ENCODE measurements at regions not wholly inside any gene's neighbourhood (a gene's known extent, or its start where the extent isn't known, plus 50 kb on each side); places are given as distances from the start of the nearest gene placed in this dataset.

GRCh38 chr6:14398953-14399352 is 281.4 kb downstream of the CD83 start (continued):
- TF ChIP-seq PRDM15 (CRISPR knock-in tag; IDR thresholded peaks at IDR 0.05) (no peak), NR3C1 (CRISPR knock-in tag; conservative IDR thresholded peaks at IDR 0.05; ENCODE audit: low read depth) (no peak), GABPB1 (CRISPR knock-in tag; IDR thresholded peaks at IDR 0.05) (no peak)
- TF ChIP-seq, protein P1, sequence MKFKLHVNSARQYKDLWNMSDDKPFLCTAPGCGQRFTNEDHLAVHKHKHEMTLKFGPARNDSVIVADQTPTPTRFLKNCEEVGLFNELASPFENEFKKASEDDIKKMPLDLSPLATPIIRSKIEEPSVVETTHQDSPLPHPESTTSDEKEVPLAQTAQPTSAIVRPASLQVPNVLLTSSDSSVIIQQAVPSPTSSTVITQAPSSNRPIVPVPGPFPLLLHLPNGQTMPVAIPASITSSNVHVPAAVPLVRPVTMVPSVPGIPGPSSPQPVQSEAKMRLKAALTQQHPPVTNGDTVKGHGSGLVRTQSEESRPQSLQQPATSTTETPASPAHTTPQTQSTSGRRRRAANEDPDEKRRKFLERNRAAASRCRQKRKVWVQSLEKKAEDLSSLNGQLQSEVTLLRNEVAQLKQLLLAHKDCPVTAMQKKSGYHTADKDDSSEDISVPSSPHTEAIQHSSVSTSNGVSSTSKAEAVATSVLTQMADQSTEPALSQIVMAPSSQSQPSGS (CRISPR knock-in tag; IDR thresholded peaks at IDR 0.05; ENCODE audit: borderline replicate concordance, low read depth): no peak

DNA sequence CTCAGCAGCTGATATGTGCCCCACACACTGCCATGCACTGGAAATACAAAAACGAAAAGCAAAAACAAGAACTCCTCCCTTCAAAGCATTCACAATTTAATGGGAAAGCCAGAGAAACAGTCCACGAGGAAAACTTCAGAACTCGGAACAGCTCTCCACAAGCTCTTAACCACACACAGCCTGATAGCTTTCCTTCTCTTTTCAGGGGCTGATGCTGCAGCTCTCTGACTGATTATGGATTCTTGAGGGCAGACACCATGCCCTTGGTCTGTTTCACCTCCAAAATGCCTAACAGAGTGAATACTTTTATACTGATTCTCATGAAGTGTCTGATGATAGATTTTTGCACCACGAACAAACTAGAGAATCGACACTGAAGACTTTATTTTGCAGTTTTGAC is 282.1 kb downstream of the CD83 start:
- peaks cover 7% of the 10 kb centered on the region; the same call in 1 of the 2 replicates for H3K27me3 Mint-ChIP-seq (ENCODE audit: low read depth)
- POLR2A ChIA-PET: interaction anchor here (0.6 kb wide), 1 partner anchor 1071 kb away, joined by 3 read pairs; no protein-coding TSS in a partner anchor
- DNase-seq (ENCODE audit: low spot score) (no peak), ATAC-seq (no peak)
- peaks cover 61% of the 10 kb centered on the region for H3K9me3 Mint-ChIP-seq
- H3K36me3 Mint-ChIP-seq: peaks cover 53% of the 10 kb centered on the region
- CTCF ChIA-PET: no interaction called here
- no peak overlapping the region for H3K27ac Mint-ChIP-seq
- peaks cover 27% of the 10 kb centered on the region for H3K4me1 Mint-ChIP-seq
- H3K4me3 Mint-ChIP-seq: no peak overlapping the region
- TF ChIP-seq ZNF425 (CRISPR knock-in tag; conservative IDR thresholded peaks at IDR 0.05) (no peak), ZNF532 (CRISPR knock-in tag; IDR thresholded peaks at IDR 0.05; ENCODE audit: borderline replicate concordance) (no peak), TEAD4 (CRISPR knock-in tag; IDR thresholded peaks at IDR 0.05) (no peak), ZBTB43 (CRISPR knock-in tag; IDR thresholded peaks at IDR 0.05) (no peak), CTCF (IDR thresholded peaks at IDR 0.05) (no peak), KAT7 (CRISPR knock-in tag; IDR thresholded peaks at IDR 0.05; ENCODE audit: borderline replicate concordance) (no peak), ZNF416 (CRISPR knock-in tag; IDR thresholded peaks at IDR 0.05) (no peak), ZNF512 (CRISPR knock-in tag; IDR thresholded peaks at IDR 0.05; ENCODE audit: borderline replicate concordance) (no peak), FOXP4 (CRISPR knock-in tag; IDR thresholded peaks at IDR 0.05) (no peak), ESRRA (CRISPR knock-in tag; IDR thresholded peaks at IDR 0.05; ENCODE audit: borderline replicate concordance) (no peak), NR2C2 (CRISPR knock-in tag; IDR thresholded peaks at IDR 0.05) (no peak)
- TF ChIP-seq, protein P2, sequence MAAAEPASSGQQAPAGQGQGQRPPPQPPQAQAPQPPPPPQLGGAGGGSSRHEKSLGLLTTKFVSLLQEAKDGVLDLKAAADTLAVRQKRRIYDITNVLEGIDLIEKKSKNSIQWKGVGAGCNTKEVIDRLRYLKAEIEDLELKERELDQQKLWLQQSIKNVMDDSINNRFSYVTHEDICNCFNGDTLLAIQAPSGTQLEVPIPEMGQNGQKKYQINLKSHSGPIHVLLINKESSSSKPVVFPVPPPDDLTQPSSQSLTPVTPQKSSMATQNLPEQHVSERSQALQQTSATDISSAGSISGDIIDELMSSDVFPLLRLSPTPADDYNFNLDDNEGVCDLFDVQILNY (CRISPR knock-in tag; IDR thresholded peaks at IDR 0.05): no peak
